CD4-positive, alpha-beta T cell treated with Interleukin-21 for 1 hour (primary cell): ENCODE measurements at regions not wholly inside any gene's neighbourhood (a gene's known extent, or its start where the extent isn't known, plus 50 kb on each side); places are given as distances from the start of the nearest gene placed in this dataset.
"Not testable (repeated sequence)": the region's sequence is repeated elsewhere in the genome, so short reads cannot be mapped to it uniquely, and the experiment has no call there.

Experiments used
- DNase-seq: peaks from one replicate; pipeline ENCODE4 v3.0.0-alpha.2; 2020

DNA sequence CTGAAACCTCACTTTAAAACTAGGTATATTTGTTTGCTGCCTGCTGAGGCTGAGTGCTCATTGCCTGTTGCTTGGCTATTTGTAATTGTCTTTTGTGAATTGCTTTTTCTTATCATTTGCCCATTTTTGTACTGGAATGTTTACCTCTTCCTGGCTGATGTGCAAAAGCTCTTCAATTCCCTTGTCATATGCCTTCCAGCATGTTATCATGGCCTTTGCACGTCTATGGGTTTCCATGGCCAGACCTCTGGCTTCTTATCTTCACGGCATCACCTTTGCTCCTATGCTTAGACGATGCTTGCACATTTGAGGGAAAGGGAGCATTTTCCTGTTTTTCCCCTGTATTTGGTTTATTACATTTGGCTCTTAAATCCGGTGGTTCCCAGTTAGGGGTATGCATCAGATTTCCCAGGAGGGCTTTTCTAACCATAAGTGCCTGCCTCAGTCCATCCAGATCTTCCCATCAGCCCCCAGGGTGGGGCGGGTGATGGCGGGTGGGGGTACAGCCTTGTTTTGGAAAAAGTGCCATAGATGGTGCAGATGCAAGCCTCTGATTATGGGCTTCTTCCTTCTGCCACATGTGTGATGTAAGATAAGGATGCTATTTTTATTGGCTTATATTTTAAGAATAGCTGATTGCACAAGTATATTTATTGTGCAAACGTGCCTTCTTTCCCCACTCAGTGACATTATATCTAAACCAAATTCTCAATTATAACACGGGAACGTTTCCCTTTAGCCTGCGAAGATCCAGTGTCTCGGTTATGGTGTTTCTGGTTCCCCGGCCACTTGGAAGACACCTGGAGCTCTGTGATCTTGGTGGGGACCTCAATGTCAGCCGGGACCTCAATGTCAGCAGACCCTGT lies 70.6 kb upstream of the SEPTIN5 start:
- DNase-seq: no peak

DNA sequence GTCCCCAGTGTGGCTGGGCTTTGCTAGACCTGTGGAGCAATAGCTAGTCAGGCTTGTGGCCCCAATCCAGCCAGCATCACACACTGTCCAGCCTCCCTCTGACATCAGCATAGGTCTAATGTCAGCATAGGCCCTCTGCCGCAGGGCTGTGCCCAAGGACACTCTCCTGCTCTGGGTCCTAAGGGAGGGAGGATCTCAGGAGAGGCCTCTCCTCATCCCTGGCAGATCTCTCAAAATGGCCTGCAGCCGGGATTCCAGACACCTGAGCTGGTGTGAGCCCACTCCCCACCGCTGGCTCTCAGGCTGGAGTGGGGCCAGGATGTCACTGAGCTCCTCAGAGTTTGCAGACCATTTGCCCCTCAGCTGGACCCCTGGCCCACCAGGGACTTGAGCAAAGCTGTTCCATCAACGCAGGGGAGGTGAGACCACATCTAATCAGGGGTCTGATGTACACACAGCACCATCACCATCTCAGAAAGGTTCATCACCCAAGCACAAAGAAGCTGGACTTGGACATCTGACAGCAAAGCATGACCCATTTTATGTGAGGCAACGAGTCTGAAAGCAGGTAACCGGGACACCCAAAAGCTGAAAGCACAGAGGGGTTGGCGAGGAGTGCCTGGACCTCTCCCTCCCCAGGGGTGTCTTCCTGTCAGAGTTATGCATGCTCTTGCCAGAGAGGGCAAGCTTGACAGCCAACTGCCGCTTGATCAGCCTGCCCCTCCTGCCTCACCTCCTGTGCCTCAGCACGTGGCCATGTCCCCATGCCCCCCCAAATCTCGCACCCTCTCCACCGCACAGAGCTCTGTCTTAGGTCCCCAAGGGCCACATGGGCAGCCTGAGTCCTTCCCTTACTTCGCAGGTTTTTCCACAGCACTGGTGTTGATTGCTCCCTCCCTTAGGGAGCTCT lies 69.7 kb upstream of the SEPTIN5 start:
- no peak for DNase-seq

DNA sequence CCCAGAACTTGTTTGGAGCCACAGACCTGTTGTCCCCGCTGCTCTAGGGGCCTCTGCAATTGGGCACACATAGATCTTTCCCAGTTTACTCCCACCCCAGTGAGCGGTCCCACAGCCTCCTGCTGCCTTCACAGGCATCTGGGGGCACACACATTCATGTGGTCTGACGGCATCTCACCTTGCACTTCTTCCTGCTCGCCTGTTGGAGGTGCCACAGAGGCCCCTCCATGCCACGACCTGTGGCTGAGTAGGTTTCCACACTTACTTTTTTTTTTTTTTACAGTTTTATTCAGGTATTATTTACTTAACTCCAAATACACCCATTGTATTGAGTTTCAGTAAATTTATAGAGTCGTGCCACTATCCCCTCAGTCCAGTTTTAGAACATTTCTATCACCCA lies 68.9 kb upstream of the SEPTIN5 start:
- DNase-seq: no peak

DNA sequence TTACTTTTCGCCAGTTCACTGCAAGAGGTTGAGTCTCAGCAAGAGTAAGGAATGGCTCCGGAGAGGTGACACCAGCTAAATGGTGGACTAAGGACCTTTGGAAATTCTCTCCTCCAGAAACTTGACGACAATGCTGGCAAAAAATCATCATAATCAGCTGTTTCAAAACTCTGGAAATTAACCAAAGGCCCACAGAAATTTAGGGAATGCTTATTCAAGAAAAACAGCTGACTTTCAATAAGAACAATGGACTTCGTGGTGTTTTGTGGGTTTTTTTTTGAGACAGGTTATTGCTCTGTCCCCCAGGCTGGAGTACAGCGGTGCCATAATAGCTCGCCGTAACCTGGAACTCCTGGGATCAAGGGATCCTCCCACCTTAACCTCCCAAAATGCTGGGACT lies 68.4 kb upstream of the SEPTIN5 start:
- no peak for DNase-seq

DNA sequence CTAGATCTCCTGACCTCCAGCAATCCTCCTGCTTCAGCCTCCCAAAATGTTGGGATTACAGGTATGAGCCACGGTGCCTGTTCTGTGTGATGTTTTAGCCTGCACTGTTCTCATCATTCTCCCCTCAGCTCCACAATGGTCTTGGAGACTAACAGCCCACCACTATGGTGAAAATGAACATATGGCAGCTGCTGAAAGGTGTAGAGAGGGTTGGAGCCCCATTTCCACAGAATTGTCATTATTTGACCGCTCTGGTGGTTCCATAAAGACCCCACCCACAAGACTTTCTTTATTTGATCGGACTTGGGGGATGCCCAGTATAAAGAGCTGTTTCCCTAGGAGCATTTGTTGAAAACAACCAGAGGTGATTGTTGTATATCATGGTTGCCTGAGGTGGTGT lies 67.9 kb upstream of the SEPTIN5 start:
- DNase-seq: no peak

DNA sequence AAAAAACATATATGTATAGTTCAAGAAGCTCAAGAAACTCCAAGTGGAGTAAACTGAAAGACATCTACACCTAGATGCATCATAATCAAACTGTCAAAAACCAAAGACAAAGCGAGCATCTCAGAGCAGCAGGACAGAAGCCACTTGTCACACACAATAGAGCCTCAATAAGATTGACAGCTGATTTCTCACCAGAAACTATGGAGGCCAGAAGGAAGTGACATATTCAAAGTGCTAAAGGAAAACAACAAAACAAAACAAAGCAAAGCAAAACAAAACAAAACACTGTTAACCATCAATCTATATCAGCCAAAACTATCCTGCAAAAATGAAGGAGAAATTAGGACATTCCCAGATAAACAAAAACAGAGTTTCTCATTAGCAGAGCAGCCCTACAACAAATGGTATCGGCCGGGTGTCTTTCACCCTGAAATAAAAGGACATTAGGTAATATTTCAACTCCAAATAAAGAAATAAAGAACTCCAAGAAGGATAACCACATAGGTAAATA lies 65.8 kb upstream of the SEPTIN5 start:
- no peak for DNase-seq

DNA sequence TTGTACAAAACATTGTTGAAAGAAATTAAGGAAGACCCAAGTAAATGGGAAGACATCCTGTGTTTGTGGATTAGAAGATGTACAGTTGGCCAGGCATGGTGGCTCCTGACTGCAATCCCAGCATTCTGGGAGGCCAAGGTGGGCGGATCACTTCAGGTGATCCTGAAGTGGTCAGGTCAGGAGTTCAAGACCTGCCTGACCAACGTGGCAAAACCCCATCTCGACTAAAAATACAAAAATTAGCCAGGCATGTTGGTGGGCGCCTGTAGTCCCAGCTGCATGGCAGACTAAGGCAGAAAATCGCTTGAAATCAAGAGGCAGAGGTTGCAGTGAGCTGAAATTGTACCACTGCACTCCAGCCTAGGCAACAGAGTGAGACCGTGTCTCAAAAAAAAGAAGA lies 62.0 kb upstream of the SEPTIN5 start:
- no peak for DNase-seq

DNA sequence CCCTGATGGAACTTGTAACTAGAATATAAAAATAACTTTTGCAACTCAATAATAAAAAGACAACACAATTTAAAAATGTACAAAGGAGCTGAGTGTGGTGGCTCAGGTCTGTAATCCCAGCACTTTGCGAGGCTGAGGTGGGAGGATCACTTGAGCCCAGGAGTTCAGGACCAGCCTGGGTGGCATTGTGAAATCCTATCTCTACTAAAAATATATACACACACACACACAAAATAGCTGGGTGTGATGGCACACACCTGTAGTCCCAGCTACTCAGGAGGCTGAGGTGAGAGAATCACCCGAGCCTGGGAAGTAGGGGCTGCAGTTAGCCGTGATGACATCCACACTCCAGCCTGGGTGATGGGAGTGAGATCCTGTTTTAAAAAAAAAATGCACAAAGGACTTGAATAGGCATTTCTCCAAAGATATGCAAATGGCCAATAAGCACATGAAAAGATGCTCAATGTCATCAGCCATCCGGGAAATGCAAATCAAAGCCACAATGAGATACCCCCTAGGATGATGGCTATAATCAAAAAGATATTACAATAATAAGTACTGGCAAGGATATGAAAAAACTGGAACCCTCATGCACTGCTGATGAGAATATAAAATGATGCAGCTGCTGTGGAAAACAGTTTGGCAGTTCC lies 59.8 kb upstream of the SEPTIN5 start:
- DNase-seq: no peak

DNA sequence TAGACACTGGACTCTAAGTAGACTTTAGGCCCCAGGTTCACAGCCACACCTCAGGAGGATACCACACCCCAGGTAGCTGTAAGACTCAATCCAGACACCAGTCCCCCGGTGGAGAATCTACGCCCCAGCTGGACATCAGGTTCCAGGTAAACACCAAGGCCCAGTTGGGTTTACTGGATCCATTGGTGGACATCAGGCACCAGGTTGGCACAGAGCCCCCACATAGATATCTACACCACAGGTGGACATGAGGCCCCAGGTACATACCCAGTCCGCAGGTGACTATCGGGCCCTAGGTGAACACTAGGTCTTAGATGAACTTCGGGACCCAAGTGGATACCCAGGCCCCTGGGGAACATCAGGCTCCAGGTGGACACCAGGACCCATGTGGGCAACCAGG lies 58.9 kb upstream of the SEPTIN5 start:
- DNase-seq: no peak

DNA sequence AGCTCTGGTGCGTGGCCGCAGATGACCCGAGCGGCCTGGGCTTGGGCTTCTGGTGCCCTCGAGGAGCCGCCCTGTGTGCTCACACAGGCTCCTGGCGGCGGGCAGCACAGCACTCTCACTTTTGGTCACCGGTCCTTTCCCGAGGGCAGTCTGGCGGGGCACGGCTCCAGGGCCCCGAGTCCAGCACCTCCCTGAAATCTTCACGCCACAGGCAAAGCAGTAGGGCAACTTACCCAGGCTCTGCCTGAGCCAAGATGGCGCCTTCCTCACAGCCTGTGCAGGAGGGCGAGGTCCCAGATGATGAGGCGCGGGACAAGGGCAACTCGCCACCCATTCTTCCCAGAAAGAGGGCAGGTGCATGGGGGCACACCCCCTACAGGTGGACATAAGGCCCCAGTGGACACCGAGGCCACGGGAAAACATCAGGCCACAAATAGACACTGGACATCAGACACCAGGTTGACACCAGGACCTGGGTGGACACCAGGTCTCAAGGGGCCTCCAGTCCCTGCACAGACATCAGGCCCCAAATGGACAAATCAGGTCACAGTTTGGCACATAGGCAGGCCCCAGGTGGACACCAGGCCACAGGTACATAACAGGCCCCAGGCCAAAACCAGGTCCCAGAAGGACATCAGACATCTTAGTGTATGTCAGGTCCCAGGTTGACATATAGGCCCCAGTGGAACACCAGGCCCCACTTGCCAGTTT lies 57.6 kb upstream of the SEPTIN5 start:
- no peak for DNase-seq

DNA sequence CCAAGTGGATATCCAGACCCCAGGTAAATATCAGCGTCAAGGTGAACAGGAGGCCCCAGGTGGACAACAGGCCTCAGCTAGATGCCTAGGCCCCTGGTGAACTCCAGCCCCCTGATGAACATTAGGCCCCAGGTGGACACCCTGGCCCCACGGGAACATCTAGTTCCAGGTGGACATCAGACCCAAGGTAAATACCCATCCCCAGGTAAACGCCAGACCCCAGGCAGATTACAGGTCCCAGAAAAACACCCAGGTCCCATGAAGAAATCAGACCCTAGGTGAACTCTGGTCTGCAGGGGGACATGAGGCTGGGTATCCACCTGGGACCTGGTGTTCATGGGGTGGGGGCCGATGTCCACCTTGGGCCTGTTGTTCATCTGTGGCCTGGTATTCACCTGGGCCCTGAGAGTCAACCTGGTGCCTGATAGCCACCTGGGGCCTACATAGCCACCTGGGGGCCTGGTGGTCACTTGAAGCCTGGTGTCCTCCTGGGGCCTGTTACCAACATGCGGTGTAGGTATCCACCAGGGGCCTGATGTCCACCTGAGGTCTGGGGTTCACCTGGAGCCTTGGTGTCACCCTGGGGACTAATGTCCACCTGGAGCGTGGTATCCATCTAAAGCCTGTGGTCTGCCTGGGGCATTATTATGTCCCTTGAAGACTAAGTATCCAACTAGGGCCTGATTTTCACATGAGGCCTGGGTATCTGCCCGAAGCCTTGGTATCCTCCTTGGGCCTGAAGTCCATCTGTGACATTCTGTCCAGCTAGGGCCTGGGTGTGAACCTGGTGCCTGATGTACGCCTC lies 56.8 kb upstream of the SEPTIN5 start:
- DNase-seq: no peak

DNA sequence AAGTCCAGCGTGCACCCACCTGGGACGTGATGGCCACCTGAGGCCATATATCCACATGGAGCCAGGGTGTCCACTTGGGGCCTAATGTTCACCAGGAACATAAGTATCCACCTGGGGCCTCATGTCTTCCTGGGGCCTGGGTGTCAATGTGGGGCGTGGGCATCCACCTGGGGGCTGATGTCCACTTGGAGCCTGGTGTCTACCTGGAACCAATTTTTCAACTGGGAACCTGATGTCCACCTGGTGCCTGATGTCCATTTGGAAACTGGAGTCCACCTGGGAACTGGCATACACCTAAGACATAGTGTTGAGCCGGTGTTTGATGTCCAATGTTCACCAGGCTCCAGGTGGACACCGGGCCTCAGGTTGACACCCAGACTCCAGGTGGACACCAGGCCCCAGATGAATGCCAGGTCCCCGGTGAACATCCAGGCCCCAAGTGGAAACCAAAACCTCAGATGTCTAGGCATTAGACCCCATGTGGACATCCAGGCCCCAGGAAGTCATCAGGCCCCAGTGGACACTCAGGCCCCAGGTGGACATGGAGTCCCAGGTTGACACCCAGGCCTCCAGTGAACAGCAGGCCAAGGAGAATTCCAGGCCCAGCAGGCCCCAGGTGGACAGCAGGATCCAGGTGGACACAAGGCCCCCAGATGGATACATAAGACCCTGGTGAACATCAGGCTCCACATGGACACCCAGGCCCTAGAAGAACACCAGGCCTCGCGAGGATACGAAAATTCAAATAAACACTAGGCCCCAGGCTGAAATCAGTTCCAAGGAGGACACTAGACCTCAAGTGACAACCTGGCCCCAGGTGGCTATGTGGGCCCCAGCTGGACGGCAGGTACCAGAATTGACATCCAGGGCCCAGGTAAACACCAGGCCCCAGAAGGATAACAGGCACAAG lies 56.0 kb upstream of the SEPTIN5 start:
- no peak for DNase-seq

DNA sequence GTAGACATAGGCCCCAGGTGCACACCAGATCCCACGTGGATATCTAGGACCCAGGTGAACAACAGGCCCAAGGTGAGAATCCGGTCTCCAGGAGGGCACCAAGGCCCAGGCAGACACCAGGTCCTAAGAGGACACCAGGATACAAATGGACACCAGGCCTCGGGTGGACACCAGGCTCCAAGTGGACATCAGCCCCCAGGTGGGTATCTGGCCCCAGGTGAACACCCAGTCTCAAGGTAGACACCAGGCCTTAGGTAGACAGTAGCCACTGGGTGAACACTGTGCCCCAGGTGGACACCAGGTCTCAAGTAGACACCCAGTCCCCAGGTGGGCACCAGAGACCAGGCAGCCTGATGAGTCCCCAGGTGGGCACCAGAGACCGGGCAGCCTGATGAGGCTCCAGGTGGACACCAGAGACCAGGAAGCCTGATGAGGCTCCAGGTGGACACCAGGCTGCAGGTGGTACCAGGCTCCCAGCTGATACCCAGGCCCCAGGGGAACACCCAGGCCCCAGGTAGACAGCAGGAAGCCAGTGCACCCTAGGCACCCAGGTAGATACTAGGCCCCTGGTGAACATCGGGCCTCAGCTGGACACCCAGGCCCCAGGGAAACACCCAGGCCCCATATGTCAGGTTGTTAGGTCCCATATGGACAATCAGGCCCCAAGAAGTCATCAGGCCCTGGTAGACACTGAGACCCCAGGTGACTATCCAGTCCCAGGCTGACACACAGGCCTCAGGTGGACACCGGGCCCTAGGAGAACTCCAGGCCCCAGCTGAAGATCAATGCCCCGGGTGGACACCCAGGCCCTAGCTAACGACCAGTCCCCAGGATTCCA lies 55.1 kb upstream of the SEPTIN5 start:
- no peak for DNase-seq

DNA sequence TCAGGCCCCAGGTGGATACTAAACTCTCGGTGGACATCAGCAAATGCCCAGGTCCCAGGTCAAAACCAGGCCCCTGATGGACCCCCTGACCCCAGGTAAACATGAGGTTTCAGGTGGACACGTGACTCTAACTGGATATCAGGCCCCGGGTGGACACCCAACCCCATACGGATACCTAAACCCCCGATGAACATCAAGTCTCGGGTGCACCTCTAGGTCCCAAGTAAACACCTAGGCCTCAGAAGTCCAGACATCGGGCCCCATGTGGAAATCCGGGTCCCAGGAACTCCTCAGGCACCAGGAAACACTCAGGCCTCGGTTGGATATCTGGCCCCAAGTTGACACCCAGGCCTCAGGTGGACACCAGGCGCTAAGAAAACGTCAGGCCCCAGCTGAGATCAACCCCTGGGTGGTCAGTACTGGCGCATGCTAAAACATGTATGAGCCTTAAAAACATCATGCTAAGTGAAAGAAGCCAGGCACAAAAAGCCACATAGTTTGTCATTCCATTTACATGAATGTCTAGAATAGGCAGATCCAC lies 54.4 kb upstream of the SEPTIN5 start:
- DNase-seq: no peak

DNA sequence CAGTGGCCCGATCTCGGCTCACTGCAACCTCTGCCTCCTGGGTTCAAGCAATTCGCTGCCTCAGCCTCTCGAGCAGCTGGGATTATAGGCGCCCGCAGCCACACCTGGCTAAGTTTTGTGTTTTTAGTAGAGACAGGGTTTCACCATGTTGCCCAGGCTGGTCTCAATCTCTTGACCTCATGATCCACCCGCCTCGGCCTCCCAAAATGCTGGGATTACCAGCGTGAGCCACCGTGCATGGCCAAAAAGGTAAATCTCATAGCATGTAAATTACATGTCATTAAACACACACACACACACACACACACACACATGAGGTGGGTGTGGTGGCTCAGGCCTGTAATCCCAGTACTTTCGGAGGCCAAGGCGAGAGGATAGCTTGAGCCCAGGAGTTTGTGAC lies 53.7 kb upstream of the SEPTIN5 start:
- not testable (repeated sequence) for DNase-seq

DNA sequence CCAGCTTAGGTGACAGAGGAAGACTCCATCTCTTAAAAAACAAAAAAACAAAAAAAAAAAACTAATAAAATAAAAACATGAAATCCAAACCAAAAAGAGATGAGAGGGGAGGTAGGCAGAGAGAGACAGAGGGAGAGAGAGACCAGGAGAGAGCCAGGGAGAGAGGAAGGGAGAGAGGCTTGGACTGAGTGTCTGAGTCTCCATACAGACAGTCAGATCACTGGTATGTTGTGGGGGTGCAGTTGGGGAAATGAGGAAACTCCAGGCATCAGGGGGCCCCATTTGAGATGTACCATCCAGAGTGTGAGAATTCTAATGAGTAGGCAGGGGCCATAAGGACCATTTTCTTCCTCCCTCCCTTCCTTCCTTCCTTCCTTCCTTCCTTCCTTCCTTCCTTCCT lies 53.1 kb upstream of the SEPTIN5 start:
- no peak for DNase-seq

DNA sequence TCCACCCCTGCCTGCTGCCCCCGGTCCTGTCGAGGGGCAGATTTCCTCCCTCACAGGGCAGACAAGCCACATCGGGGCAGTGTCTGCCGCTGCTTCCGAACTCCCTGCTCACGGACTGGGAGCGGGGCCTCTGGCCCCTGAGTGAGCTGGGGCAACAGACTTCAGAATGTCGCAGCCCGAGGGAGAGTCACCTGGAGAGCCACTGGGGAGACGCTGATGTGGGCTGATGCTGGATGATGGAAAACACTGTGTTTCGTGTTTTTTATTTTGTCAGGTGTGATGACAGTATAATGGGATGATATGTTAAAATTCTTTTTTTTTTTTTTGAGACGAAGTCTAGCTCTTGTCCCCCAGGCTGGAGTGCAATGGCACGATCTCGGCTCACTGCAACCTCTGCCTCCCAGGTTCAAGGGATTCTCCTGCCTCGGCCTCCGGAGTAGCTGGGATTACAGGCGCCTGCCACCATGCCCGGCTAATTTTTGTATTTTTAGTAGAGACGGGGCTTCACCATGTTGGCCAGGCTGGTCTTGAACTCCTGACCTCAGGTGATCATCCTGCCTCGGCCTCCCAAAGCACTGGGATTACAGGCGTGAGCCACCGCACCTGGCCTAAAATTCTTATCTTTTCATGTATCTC lies 52.1 kb upstream of the SEPTIN5 start:
- DNase-seq: not testable (repeated sequence)

DNA sequence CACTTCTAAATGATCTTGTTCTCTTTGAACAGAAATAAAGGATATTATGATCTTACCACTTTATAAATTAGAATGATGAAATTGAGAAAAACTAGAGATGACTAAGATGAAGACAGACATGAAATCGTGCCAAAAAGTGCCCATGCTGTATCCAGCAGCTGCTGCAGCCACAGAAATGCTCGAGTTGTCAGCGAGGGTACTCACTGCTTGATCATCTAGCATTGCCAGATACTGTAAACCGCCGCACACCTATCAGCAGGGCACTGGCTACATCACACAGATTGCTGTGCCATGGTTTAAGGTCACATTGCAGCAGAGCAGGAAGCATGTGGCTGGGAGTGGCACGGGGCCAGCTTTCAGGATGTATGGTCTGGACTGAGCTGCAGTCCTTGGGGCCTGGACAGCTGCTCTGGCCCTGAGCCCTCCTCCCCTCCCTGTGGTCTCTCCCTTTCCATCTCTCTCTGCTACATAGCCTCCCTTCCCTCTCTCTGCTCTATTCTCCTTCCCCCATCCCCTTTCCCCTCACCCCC lies 51.0 kb upstream of the SEPTIN5 start:
- no peak for DNase-seq
